ENCODE measurements at regions not wholly inside any gene's neighbourhood (a gene's known extent, or its start where the extent isn't known, plus 50 kb on each side); places are given as distances from the start of the nearest gene placed in this dataset.

DNA sequence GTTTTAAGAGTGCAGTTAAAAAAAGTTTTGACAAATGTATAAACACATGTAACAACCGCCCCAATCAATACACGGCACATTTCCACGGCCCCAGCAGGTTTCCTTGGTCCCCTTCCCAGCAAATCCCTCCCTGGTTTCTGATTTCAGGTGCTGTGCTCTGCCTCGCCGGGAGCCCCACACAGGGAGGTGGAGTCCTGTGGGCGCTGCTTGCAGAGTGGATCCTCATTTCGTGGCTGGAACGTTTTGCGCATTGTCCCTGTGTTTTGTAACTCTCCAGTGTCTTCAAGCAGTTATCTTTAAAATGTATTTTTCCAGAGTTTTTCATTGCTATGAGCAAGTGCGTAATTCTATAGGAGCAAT is 124.8 kb downstream of the GALR1 start:
- H3K9me3 Mint-ChIP-seq (ENCODE audit: low read depth) = peaks cover 8% of the 10 kb centered on the region
- TF ChIP-seq, protein P1, sequence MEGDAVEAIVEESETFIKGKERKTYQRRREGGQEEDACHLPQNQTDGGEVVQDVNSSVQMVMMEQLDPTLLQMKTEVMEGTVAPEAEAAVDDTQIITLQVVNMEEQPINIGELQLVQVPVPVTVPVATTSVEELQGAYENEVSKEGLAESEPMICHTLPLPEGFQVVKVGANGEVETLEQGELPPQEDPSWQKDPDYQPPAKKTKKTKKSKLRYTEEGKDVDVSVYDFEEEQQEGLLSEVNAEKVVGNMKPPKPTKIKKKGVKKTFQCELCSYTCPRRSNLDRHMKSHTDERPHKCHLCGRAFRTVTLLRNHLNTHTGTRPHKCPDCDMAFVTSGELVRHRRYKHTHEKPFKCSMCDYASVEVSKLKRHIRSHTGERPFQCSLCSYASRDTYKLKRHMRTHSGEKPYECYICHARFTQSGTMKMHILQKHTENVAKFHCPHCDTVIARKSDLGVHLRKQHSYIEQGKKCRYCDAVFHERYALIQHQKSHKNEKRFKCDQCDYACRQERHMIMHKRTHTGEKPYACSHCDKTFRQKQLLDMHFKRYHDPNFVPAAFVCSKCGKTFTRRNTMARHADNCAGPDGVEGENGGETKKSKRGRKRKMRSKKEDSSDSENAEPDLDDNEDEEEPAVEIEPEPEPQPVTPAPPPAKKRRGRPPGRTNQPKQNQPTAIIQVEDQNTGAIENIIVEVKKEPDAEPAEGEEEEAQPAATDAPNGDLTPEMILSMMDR (IDR thresholded peaks at IDR 0.05; ENCODE audit: unreplicated experiment) = no peak
- H3K4me3 Mint-ChIP-seq (ENCODE audit: low read depth) = no peak overlapping the region
- no peak for DNase-seq (ENCODE audit: low spot score, unreplicated experiment)
- peak overlapping the region; percentile 94 for H3K27ac Mint-ChIP-seq
- H3K27me3 Mint-ChIP-seq = no peaks in the 10 kb centered on the region
- peaks cover 6% of the 10 kb centered on the region for H3K36me3 Mint-ChIP-seq (ENCODE audit: insufficient read depth)
- H3K4me1 Mint-ChIP-seq (ENCODE audit: low read depth) = peaks cover 11% of the 10 kb centered on the region

DNA sequence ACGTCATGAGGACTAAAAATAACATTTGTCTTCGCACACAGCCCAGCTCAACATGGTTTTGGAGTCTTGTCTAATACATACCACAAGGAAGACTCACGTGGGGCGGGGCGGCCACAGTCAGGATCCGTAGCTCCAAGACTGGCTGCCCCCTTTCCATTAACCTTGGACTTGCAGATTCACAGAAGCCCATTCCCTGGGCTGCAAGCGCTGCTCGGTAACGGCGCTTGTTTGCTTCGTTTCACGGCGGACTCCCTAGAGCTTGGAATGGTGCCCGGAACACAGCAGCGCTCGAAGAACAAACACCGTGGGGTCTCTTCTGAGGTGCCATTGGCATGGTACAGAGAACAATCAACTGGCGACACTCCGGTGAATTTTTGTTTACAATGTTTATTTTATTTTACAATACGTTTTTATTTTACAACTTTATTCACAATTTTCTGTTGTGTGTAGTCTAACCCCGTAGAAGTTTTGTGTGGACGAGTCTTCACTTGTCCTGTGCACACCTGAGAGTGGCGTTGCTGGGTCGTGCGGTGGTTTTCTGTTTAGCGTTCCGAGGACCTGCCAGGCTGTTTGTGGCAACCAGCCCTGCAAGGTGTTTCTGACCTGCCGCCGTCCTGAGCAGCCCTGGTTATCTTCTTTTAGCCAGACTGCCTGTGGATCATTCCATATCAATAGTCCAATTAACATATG is 126.5 kb downstream of the GALR1 start:
- H3K4me1 Mint-ChIP-seq (ENCODE audit: low read depth) = peaks cover 16% of the 10 kb centered on the region
- H3K9me3 Mint-ChIP-seq (ENCODE audit: low read depth) = no peaks in the 10 kb centered on the region
- no peaks in the 10 kb centered on the region for H3K27me3 Mint-ChIP-seq
- H3K27ac Mint-ChIP-seq = no peak overlapping the region
- no peaks in the 10 kb centered on the region for H3K36me3 Mint-ChIP-seq (ENCODE audit: insufficient read depth)
- DNase-seq (ENCODE audit: low spot score, unreplicated experiment) = no peak
- no peak overlapping the region for H3K4me3 Mint-ChIP-seq (ENCODE audit: low read depth)
- TF ChIP-seq, protein P1 (IDR thresholded peaks at IDR 0.05; ENCODE audit: unreplicated experiment) = no peak

DNA sequence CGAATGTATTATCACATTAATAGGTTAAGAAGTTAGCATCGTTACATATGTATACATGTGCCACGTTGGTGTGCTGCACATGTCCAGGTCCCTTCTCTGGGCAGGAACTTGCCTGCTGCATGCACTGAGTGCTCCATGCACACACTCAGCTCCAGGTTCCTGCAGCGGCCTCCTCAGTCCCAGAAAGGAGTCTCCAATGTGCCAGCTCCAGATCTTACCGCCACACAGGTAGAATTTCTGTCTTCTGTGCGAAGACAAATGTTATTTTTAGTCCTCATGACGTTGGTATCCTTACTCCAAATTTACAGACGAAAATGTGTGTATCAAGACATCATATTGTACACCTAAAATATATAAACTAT is 127.1 kb downstream of the GALR1 start:
- H3K27ac Mint-ChIP-seq = no peak overlapping the region
- TF ChIP-seq, protein P1 (IDR thresholded peaks at IDR 0.05; ENCODE audit: unreplicated experiment) = no peak
- H3K9me3 Mint-ChIP-seq (ENCODE audit: low read depth) = no peaks in the 10 kb centered on the region
- H3K27me3 Mint-ChIP-seq = no peaks in the 10 kb centered on the region
- no peaks in the 10 kb centered on the region for H3K36me3 Mint-ChIP-seq (ENCODE audit: insufficient read depth)
- H3K4me3 Mint-ChIP-seq (ENCODE audit: low read depth) = no peak overlapping the region
- H3K4me1 Mint-ChIP-seq (ENCODE audit: low read depth) = peaks cover 16% of the 10 kb centered on the region
- no peak for DNase-seq (ENCODE audit: low spot score, unreplicated experiment)

DNA sequence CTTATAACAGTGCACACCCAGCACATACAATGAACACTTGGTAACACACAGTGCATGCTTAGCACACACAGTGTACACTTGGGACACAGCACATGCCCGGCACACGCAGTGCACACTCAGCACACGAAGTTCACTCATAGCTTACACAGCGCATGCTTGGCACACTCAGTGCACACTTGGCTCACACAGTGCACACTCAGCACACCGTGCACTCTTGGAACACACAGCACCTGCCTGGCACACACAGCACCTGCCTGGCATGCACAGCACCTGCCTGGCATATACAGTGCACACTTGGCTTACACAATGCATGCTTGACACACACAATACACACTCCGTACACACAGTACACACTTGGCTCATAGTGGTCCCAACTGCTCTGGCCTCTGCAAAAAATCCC is 128.2 kb downstream of the GALR1 start:
- DNase-seq (ENCODE audit: low spot score, unreplicated experiment) = no peak
- Mint-ChIP-seq H3K27ac (no peak overlapping the region), H3K36me3 (ENCODE audit: insufficient read depth) (no peaks in the 10 kb centered on the region)

DNA sequence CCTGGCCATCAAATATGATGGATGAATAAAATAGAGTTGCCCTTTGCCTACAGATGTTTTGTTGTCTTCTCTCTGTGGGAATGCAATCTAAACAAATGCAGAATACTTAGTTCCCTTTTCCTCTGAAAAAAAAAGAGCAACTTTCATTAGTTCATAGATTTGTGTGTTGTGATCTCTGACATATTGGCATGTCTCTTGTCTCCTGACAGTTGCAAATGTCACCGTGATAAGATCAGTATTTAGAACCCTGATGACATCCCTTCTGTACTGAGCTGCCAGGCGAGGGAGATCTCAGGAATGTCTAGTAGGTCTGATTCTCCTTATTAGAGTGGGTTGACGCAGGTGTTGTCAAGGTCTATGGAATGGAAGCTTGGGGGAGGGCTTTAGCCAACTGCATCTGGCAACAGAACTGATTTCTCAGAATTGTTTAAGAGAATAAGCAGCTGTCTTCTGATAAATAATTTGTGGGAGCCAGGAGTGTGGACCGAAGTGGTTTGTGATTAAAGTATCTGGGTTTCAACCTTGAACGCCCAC is 130.4 kb downstream of the GALR1 start:
- Mint-ChIP-seq H3K9me3 (ENCODE audit: low read depth) (no peaks in the 10 kb centered on the region), H3K4me1 (ENCODE audit: low read depth) (peaks cover 11% of the 10 kb centered on the region), H3K4me3 (ENCODE audit: low read depth) (no peak overlapping the region), H3K27ac (no peak overlapping the region), H3K27me3 (no peaks in the 10 kb centered on the region), H3K36me3 (ENCODE audit: insufficient read depth) (no peaks in the 10 kb centered on the region)
- no peak for DNase-seq (ENCODE audit: low spot score, unreplicated experiment)
- TF ChIP-seq, protein P1 (IDR thresholded peaks at IDR 0.05; ENCODE audit: unreplicated experiment) = no peak

More for the DNA sequence above, 128.2 kb downstream of the GALR1 start:
- Mint-ChIP-seq H3K4me1 (ENCODE audit: low read depth) (peaks cover 19% of the 10 kb centered on the region), H3K27me3 (no peaks in the 10 kb centered on the region), H3K4me3 (ENCODE audit: low read depth) (no peak overlapping the region), H3K9me3 (ENCODE audit: low read depth) (no peaks in the 10 kb centered on the region)
- TF ChIP-seq, protein P1 (IDR thresholded peaks at IDR 0.05; ENCODE audit: unreplicated experiment) = no peak
